ENCODE measurements at regions not wholly inside any gene's neighbourhood (a gene's known extent, or its start where the extent isn't known, plus 50 kb on each side); places are given as distances from the start of the nearest gene placed in this dataset.

DNA sequence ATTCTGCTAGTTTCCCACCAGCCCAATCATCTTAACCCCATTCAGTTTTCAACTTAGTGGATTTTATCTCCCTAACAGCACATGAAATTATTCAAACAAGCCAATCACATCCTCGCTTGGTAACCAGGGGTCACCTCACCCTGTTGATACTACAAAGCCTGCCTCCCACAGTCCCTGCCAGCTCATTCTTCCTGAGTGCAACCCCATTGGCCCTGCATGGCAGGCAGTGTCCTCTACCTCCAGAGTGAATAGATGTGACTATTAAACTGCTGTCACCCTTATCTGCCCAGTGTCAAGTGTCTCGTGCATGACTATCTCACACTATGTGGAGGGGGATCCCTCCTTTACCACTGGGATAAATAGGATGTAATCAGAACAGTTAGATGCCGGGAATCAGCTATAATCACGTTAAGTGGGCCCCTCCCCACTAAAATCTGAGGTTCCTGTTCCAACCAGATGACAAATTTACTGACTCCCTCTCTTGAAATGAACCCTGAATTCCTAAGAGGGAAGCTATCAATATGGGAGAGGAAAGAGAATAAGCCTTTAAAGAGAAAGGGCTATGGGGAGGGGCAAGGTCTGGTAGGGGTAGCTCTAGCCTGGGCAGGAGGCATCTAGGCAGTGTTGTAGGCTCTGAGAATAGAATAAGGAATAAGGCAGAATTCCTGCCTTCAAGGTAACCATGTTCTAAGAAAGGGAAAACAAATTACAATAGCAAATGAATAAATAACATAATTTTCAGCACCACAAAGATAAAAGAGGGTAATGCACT lies 155.9 kb downstream of the SLC30A10 start:
- DNase-seq, result no peak

DNA sequence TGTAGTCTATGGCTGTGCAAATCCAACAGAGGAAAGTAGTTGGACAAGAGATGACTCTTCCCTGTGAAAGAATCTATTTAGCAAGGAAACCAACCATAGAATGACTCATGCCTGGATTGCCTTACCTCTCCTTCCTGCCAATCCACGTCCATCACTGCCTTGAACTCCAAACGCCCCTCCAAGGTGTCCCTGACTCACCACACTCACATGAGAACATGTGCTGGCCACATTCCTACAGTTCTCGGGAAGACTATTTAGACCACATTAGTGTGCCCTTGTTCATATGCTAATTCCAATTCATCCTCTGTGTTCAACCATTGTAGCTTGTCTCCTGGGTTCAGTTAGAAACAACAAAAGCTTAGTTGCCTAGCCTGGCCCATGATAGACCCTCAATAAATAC lies 157.3 kb downstream of the SLC30A10 start:
- no peak for DNase-seq

DNA sequence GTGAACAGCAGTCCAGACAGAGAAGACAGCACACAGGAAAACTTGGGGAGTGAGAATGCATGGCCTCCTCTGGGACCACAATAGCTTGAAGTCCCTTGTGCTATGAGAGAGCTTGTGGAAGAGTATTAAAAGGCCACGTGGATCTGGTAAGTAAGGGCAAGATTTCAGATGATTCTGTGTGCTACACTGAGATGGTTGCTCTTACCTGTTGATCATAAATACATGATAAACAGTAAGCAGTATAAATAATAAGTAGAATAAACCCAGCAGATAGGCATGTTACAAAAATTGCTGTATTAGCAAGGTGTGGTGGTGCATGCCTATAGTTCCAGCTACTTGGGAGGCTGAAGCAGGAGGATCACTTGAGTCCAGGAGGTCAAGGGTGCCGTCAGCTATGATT lies 150.4 kb upstream of the ZC3H11B start:
- DNase-seq, result no peak

DNA sequence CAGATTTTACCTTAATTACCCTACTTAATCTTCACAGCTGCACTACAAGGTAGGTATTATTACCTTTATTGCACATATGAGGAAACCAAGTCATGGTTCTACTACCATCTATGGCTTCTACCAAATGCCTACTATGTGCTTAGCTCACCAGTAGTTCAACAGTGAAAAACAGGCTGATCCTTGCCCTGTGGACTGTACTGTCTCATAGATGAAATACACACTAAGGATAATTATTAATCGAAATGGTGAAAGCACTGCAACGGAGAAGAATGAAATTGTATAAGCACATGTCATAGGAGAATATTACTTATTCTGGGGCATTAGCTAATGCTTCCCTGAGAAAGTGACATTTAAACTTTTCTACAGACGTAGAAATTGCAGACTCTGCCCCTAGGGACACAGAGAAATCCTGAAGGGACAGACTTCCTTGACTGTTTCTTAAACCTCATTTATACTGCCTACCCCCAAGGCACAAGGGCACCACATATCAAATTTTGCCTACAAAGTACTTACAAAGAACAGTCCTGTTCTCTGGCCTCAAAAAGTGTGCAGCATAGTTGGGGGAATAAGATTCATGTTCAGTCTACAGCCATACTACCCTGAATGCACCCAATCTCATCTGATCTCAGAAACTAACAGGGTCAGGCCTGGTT lies 148.4 kb upstream of the ZC3H11B start:
- no peak for DNase-seq

DNA sequence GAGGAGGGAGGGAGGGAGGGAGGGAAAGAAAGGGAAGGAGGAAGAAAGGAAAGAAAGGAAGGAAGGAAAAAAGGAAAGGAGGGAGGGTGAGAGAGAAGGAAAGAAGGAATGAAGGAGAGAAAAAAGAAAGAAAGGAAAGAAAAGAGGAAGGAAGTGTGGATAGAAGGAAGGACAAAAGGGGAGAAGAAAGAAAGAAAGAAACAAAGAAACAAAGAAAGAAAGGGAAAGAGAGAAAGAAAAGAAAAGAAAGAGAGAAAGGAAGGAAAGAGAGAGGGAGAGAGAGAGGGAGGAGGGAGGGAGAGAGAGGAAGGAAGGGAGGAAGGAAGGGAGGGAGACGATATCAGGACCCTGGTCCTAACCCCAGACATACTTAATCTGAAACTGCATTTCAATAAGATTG lies 146.2 kb upstream of the ZC3H11B start:
- no peak for DNase-seq

DNA sequence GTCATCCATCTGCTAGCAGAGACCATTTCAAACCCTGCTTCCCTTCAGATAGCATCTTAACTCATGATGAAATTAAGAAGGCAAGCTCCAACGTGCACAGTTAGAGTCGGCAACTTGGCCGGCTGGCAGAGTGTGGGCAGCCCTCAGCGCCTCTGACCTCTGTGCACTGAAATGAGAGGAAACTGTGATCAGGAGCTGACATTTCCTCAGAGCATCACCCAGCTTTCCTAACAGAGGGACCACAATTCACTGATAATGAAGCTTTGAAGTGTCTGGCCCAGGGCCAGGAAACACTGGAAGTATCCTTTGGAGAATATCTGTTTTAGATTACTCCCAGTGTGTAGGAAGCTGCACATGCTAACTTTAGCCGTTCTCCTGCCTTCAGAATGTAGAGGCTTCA lies 145.0 kb upstream of the ZC3H11B start:
- DNase-seq, result no peak

DNA sequence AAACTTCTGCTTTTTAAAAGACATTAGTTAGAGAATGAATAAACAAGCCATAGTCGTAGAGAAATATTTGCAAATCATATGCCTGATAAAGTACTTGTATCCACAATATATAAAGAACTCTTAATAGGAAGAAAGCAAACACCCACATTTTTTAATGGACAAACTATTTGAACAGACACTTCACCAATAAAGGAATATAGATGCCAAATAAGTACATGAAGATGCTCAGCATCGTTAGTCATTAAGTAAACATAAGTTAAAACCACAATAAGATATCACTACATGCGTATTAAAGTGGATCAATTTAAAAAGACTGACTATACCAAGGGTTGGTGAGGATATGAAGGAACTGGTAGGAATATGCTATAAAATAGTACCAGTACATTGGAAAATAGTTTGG lies 142.3 kb upstream of the ZC3H11B start:
- no peak for DNase-seq

DNA sequence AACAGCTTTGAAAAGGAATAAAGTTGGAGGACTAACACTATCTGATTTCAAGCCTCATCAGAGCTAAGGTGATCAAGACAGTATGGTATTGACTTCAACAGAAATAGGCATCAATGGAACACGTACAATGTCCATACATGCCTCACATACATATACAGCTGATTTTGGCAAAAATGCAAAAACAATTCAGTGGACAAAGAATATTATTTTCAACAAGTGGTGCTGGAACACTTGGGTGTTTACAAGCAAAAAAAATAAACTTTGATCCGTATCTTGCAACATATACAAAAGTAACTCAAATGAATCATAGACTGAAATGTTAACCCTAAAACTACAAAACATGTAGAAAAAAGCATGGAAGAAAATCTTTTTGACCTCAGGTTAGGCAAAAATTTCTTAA lies 141.9 kb upstream of the ZC3H11B start:
- DNase-seq, result no peak

DNA sequence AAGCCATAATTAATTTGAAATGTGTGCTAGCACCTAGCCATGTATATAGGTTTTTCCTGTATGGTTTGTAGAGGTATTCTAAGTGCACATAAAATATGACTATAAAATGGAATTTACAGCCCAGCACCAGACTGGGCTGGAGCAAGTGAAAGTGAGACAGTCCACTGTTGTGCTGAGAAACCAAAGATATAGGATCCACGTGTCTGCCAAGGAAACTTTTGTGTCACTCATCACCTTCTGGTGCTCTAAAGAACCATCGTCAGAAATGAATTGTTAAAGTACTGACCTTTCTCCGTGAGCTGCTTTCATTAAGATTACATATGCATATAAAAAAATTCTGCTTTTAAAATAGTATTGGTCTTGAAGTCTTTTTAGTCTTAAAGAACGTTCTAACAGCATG lies 141.0 kb upstream of the ZC3H11B start:
- DNase-seq, result no peak

DNA sequence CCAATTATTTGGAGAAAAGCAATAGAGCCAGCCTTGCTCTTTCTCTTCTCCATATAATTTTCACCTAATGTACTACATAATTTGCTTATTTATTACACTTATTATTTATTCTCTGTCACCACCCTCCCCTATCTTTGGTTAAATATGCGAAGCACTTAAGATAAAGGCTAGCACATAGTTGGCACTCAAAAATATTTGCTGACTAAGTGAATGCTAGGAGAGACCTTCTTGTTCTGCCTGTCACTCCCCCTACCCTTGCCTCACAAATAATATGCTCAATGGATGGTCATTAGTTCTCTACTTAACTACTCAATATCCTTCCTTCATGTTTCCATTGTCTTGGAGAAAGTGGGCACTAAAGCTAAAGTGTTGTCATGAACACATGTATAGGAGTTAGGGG lies 139.7 kb upstream of the ZC3H11B start:
- no peak for DNase-seq

DNA sequence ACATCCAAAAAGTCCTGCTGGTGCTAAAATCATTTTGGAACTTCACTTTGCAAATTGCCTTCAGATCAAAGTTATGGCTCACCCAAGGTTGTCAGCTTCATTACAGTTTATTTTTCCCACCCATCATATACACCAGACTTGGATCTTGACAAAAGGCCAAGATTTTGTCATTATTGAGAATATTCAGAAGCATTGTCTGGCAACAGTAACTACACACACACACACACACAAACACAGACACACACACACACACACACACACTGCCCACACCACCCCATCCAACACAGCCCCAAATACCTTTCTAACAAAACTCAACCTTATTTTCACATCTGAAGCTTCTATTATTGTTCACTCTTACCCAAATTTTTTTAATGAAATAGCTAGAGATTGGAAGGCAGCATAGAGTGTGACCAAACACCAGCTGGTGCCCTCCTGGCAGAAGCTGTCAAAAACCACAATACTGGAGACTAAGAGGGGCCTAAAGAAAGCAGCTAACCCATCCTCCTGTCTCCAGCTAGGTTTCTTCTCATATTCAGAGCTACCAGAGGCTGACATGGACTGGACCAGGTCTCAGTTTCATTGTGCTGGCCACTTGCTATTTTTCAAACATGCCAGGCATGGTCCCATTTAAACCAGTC lies 139.1 kb upstream of the ZC3H11B start:
- no peak for DNase-seq

DNA sequence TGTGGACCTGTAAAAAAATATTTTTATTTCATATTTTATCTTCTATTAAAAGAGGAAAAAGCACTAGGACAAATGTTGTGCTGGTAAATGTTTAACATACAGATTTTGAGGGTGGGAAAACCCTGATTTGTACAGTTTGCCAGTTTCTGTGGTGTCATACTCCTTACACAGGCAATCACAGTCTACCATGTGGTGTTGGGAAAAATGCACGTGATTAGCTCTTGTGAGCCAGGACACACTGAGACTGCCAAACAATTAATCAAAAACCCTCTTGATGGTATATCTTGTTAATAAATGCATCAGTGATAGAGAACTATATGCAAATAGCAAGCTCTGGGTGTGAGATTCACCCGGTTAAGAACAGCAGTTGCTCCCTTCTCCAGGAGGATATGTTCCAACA lies 136.5 kb upstream of the ZC3H11B start:
- no peak for DNase-seq

DNA sequence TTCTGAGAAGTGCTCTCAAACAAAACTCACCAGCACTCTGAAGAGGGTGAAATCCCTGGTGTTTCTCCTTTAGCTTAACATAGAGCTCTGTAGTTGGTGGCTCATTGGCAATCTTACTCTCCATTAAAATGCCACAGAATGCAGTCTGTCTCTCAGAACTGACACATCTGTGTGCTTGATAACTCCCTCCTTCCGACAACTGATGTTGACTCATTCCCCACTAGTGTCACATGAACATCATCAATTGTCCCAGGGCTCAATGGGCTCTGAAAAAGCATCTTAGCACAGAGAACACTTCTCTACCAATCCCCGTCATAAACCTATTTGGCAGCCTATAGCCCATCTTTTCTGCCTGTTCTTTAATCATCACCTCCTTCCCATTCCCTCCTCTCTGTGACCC lies 133.2 kb upstream of the ZC3H11B start:
- DNase-seq, result no peak

DNA sequence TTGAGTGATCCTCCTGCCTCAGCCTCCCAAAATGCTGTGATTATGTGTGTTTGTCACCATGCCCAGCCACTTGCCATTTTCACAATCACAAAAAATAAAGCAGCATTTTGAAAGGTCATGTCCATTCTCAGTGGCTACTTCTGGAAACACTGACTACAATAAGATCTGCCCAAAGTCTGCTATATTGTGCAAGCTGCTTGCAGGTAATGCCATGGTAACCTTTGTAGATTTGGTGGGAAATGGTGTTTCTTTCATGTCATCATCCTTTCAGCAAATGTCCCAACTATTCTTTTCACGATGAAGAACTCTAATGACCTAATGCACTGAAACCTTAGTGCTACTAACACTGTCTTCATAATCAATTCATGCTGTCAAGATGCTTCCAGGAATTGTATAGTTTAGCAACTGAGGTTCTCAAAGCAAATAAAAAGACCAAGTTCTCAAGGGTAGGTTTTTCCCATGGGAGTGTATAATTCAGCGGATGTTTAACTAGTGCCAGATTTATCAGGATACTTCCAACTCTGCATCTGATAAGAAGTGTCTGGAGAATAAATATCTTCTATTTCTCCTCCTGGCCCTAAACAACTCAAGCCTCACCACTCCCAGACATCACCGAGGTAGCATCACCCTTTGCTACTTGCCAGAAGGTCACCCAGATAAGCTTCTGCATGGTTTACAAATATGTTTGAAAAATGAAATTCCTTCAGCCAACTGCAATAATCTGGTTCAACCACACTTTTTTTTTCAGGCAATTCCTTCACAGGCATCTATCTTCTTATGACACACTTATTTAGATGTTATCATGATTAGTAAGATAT lies 132.0 kb upstream of the ZC3H11B start:
- no peak for DNase-seq

DNA sequence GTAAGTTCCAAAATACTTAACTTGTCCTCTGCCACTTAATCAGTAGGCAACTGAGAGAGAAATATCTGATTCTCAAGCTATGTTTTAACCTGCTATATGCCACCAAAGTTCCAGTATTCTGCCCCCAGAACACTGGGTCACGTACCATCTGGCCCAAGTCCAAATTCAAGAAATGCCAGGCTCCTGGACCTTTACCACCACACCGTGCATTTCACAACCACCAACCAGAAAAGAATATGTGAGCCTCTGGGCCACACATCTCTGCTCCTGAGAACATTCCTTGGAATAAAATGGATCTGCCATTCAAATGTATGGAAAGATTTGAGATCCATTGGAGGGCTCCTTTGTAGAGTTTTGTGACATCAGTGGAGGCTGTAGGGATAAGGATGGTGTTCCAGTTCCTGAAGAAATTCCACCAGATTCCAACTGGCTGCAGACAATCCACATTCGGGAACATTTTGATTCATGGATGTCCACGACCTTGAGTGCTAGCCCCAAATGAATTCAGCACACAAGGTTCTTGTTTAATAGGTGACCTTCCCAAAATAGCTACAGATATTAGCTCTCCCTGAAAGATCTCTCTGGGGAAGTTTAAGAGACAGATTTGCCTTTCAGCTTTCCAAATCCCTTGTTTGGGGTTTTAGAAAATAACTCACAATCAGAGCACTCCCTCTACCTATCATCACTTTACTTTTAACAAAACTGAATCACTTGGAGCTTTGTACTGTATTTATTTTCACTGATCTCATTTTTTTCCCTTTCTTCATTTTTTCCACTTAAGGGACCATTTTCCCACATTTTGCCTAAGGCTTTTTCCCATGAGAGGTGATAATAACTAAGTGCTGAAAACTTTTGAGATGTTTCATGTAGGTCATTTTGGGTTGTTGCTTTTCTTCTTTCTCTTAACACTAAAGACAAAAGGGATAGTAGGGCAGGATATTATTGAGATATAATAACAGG lies 128.4 kb upstream of the ZC3H11B start:
- DNase-seq, result no peak

DNA sequence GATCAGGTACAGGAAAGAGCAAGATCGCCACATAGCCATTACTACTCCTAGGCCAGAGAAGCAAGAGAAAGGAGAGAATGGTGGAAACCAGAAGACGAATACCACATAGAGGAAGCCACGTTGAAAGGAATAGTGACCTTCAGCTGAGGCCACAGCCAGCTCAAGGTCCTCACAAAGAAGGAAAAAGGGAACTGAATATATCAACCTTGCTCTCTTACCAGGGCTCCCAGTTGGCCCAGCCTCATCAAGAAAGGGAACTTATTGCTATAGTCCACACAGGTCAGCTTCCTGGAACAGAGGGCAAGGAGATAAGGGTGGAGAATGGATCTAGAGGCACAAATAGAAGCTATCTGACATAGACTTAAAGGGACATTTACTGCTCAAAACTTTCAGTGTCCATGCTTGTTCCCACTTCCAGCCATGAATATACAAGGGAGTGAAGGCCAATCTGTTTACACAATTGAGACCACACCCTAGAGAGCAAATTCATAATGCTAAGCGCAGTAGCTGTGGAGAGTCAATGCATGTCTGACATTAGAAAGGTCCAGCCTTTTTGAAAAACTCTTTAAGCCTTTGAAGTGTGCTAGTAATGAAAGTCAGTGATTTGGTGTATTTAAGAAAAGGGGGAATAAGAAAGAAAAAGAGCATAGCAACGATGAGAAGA lies 120.7 kb upstream of the ZC3H11B start:
- no peak for DNase-seq

DNA sequence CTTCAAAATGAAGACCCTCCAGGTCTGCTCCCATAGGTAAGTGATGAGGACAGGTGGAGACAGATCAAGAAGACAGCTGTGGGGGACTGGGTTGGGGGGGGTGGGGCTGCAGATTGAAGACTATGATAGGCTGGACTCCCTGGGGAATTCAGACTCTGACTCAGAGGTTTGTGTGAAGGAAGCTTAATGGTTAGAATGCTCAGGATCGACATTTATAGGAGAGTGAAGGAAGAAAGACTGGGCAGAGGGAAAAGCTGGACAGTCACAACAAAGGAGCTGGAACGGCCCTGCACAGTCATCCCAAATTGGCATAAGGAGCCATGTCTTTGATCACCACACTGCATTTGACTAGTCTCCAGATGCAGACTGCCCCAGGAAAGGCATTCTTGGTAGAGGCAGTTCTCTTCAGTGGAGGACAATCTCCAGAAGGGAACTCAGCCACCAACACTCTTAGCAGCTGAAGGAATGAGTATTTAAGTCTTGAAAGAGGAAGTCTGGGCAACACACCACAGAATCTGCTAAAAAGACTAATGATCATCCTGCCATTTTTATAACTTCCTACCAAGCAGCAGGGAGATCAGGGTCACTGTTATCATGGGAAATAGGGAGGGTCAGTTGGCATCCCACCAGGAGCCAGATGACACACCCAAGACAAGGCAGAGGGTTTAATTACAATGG lies 120.0 kb upstream of the ZC3H11B start:
- no peak for DNase-seq

DNA sequence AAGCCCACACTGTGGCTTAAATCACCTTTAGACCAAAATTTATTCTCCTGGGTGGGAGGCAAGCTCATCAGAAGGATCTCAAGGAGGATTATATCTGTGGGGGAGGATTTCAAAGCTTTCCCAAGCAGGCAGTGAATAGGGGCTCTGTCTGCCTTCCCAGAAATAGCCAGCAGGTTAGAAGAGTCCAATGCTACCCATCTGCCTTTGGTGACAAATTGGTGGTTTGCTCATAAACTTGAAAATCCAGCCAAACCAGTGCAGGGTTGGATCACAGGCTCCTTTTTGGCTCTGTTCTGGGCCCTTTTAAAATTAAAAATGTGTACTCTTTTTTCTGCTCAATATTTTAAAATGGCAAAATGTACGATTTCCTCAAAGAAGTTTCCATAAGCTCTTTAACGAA lies 118.9 kb upstream of the ZC3H11B start:
- no peak for DNase-seq

DNA sequence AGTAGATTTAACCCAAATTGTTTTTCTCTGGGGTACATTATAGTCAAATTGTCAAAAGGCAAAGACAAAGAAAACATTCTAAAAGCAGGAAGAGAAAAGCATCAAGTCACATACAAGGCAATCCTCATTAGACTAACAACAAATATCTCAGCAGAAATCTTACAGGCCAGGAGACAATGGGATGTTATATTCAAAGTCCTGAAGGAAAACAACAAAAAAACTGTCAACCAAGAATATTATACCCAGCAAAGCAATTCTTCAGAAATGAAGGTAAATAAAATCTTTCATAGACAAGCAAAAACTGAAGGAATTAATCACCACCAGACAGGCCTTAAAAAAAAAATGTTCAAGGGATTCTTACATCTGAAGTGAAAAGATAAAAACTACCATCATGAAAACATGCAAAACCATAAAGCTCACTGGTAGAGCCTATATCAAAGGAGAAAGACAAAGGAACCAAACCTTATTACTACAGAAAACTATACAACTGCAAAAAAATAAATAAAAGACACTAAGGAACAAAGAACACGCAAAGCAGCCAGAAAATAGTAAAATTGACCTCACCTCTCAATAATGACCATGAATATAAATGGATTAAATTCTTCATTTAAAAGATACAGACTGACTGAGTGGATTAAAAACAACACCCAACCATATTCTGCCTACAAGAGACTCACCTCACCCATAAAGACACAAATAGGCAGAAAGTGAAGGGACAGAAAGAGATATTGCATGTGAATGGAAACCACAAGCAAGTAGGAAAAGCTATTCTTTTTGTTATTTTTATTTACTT lies 113.8 kb upstream of the ZC3H11B start:
- no peak for DNase-seq

DNA sequence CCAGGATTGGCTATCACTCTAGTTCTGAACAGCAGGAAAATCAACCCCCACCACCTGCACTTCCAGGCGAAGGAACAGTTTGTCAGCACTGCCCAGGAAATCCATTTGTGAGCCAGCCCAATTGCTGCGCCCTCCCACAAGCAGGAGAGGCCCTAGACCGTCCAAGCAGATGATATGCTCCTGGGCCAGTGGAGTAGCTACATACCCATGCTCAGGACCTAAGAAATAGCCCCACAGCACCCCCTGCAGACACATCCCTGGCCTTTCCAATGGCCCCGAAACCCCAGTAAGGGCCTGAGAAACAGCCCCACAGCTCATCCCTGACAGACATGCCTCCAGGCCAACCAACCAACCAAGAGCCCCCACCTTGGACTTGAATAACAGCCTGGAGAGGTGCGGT lies 111.5 kb upstream of the ZC3H11B start:
- DNase-seq, result no peak
